GM13977 (cell line): ENCODE measurements at regions not wholly inside any gene's neighbourhood (a gene's known extent, or its start where the extent isn't known, plus 50 kb on each side); places are given as distances from the start of the nearest gene placed in this dataset.

ENCODE experiments used
- DNase-seq: peaks from one replicate; pipeline ENCODE4 v3.0.0; 2012; ENCODE audit warnings: low spot score
- in situ Hi-C: fragments of 300-500 bp; cut with MboI; formaldehyde crosslinking; loops from one replicate; pipeline ENCODE4 v1.12.0; 2022; ENCODE audit warnings: low sequenced_read_pairs, low pct_unique_long_range_greater_than_20kb, mixed read lengths, inconsistent platforms; ENCODE audit not compliant: unreplicated experiment
- TF ChIP-seq, protein P1 (sequence below): IDR thresholded peaks from 2 replicates; pipeline ENCODE4 v1.5.1; 2012; ENCODE audit warnings: mild to moderate bottlenecking, control low read depth; ENCODE audit not compliant: insufficient read depth; ENCODE audit errors: extremely low read depth, missing control alignments

DNA sequence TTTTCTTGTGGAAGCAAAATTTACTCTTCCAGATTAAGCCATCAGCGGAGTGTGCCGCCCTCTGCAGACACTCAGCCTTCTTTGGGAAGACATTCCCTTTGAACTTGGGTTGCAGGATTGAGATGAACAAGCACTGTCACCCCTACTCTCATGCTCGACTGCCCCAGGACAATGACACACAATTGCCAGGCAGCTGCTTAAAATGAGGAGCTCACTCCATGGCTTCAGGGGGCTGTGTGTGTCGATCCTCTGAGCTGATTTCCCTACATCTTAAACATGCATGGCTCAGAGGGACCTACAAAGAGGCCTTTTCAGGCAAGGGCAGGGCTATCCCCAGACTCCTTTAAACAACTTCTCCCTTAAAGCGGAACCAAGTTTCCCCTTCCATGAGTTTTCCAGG lies 107.5 kb upstream of the MBNL2 start:
- no peak for DNase-seq
- TF ChIP-seq, protein P1, sequence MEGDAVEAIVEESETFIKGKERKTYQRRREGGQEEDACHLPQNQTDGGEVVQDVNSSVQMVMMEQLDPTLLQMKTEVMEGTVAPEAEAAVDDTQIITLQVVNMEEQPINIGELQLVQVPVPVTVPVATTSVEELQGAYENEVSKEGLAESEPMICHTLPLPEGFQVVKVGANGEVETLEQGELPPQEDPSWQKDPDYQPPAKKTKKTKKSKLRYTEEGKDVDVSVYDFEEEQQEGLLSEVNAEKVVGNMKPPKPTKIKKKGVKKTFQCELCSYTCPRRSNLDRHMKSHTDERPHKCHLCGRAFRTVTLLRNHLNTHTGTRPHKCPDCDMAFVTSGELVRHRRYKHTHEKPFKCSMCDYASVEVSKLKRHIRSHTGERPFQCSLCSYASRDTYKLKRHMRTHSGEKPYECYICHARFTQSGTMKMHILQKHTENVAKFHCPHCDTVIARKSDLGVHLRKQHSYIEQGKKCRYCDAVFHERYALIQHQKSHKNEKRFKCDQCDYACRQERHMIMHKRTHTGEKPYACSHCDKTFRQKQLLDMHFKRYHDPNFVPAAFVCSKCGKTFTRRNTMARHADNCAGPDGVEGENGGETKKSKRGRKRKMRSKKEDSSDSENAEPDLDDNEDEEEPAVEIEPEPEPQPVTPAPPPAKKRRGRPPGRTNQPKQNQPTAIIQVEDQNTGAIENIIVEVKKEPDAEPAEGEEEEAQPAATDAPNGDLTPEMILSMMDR = no peak
- in situ Hi-C loops = loop anchor here (10.0 kb wide), 1 partner anchor 230 kb away; no protein-coding TSS in a partner anchor

DNA sequence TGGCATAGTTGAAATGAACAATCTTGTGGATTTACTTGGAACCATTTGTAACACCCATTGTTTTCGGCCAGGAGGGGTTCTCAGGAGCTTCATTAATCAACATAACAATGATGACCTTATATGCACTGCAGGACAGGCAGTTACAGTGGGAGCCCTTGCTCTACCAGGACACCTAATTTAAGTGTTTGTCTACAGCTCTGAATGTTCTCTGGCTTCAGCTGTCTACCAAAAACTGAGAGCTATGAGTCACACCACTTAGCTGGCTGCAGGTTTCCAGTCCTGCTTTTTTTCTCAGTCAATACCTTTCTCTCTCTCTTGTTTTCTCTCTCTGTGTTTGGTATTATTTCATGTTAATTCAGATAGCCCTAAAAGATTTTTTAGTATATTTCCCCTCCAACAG lies 105.4 kb upstream of the MBNL2 start:
- no peak for DNase-seq
- in situ Hi-C loops = loop anchor here (10.0 kb wide), 1 partner anchor 228 kb away; no protein-coding TSS in a partner anchor
- TF ChIP-seq, protein P1 = no peak

DNA sequence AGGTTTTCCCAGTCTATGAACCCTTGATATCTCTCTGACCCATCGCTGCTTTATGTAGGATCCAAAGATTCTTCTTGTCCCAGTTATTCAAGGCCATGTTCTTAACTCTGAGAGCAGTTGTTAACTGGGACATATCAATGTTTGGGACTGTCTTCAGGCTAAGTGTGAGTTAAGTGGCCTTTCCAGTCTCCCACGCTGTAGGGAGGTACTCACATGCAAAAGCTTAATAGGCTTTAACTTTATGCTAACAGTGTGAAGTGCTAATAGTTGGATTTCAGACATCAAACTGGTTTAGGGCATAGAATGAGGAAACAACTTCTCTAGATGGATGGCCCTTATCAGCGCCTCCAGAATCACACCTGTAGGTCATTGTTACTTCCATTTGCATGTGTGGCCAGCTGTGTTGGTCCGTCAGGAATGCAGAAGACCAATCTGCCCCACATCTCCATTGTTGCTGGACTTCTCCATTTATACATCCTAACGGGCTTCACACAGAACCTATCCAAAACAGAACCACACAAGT lies 104.7 kb upstream of the MBNL2 start:
- TF ChIP-seq, protein P1 = no peak
- DNase-seq = no peak
- in situ Hi-C loops = loop anchor here (10.0 kb wide), 1 partner anchor 227 kb away; no protein-coding TSS in a partner anchor

DNA sequence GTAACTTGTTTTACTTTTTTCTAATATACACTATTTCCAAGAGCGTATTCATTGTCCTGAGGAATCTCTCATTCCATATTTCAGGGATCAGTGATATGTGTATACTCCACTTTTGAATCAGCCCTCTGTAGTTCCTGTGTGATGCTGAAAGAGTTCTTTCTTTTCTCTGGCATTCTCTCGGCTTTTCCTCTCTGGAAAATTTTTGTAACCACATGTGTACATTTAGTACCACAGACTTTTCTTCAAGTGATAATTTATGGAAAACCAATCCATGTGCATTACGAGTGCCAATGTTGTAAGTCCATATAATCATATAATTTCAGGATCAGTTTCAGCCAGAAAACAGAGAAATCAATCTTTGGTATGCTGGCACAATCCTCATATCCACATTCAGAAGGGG lies 102.2 kb upstream of the MBNL2 start:
- TF ChIP-seq, protein P1 = no peak
- DNase-seq = no peak
- in situ Hi-C loops = loop anchor here (10.0 kb wide), 1 partner anchor 225 kb away; no protein-coding TSS in a partner anchor

DNA sequence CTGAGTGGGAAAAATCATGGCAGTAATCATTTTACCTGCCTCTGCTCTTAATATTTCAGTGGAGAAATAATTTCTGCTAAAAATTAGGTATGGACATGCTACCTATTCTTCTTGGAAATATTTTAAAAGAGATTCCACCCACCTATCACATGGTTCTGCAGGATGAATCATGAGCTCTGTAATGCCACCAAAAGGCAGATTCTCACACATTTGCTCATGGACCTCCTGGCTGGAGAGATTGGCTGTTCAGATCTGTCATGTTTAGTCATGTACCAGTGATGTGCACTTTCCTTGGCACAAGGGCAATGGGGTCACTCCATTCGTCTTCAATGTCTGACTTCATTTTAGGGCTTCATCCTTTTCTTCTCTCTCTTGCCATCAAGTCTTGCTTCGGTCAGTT lies 101.8 kb upstream of the MBNL2 start:
- TF ChIP-seq, protein P1 = no peak
- no peak for DNase-seq
- in situ Hi-C loops = no loop called here

DNA sequence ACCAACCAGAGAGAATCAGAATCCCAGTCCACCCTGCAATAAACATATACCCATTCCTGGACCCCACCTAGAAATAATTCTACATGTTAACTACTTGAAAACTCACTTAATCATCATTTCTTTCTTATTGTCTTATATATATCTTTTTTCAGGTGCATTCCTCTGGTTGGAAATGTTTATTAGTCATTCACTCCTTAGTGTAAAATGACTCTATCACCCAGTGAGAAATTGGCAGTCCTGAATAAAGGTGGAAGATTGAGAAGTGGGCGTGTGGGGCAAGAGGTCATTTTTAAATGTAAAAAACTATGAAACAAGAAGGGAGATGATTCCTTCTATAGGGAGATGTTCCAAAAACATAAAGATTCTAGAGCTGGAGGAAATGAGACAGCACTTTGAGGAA lies 101.2 kb upstream of the MBNL2 start:
- DNase-seq = no peak
- TF ChIP-seq, protein P1 = no peak
- in situ Hi-C loops = no loop called here
